AML-193 (cell line): ENCODE measurements at regions not wholly inside any gene's neighbourhood (a gene's known extent, or its start where the extent isn't known, plus 50 kb on each side); places are given as distances from the start of the nearest gene placed in this dataset.

Experiments
- DNase-seq, 2 experiments: peaks; one replicate each; lab custom pipeline; 2025; lab: John Stamatoyannopoulos, UW

DNA sequence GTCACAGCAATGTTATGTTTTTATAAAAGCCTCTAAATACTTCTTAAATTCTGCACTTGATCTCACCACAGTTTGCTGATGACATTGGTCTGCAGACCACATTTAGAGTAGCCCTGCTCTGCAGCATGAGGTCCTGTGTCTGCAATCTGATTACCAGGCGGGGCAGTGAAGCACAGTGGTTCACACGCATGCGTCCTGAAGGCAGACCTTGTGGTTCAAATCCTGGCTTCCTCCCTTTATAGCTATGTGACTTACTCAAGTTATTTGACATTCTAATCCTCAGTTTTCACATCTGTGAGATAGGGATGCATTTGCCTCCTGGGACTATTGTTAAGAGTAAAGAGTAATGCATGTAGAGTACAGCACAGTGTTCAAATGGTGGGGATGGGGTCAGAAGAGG is 50.3 kb downstream of the BMAL2 start:
- DNase-seq, result no peak

DNA sequence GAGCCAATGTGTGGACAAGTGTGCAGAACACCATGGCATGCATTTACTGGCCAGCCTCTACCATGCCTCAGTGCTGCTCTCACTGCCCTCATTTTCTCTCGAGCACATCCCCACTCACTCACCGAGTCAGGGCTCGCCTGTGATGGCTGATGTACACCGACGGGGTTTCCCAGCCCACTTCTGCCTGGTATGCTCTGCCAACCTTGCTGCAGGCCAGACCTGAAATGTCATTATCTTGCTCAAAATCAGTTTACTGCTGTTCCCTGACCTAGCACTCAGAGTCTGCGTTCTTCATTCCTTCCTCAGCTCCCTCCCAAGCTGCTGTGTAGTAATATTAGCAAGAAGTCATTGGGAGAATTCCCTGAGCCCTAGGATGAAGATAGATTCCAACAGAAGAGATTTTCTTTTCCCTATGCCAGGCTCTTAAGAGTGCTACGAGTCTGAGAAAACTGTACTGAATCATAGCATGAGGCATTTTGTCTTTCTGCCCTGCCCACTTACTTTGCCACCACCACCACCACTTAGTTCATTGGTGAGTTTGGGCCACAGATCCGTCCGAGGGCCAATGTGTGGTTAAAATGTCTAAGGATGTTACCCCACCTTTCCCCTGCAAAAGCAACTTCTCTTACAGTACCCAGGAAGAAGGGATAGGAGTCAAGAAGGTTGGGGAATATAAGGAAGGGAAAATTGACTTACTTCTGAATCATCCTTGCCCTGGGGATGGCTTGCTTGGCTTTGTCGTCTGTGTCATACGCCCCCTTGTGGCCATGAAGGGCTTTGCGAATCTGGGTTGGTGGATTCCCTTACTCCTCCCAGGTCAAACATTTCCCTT is 51.0 kb downstream of the BMAL2 start:
- DNase-seq, result peak; percentile 38 to 61

- no peak for DNase-seq
Measured at GRCh38 chr12:27384261-27384590, 51.6 kb downstream of the BMAL2 start.

DNA sequence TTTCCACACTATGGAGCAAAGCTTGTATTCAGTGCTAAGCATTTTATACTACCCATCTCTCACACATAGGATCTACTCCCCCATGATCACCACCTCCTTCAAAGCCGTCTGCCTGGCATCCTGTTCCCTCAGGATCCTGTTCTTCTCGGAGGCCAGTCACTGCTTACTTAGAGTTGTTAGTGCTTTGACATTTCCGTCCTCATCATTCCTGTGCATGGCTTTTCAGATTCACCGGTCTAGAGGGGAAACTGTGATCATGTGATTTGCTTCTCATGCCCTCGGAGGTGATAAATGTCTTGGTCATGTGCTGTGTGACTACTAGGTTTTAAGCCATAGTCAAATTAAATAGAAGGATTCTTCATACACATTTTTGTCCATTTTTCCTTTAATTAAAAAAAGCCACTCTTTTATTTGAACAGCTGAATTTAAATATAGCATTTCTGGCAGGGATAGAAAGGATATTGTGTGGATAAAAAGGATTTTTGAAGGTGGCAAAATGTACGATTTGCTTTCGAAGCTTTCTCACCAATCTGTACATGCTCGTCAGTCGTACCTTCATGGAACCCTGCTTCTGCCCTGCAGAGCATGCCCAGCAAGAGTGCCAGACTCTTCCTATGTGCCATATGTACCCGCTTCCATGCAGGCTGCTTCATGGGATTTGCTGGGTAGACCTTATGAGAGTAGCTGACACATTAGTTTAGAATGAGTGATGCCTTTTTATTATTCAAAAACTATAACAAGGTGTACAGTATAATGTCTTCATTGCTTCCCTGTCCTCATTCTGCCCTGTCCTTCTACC is 53.3 kb downstream of the BMAL2 start:
- DNase-seq, result no peak

- no peak for DNase-seq
Measured at GRCh38 chr12:27387473-27387872, 54.8 kb downstream of the BMAL2 start.

DNA sequence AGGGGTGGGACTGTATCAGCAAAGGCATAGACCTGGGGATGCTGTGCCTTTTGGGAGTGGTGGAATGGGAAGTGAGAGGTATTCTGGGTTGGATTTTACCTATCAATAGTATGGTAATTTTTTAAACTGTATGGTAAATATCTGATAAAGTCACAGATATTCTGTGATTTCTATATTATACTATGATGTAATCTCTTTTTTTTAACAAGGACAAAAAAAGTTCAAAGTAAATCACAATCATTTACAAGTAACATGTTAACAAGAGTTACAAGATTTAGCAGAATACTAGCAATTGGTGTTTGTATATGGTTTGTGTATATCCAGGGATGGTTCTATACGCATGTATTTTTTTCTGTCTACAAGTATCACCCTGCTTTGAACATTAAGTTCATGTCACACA is 56.0 kb downstream of the BMAL2 start:
- no peak for DNase-seq

- DNase-seq, result no peak
Measured at GRCh38 chr12:27394676-27395075, 51.9 kb upstream of the SMCO2 start.

- DNase-seq, result peak; percentile 41 to 51
Measured at GRCh38 chr12:27396216-27396815, 50.2 kb upstream of the SMCO2 start.
